HCT116 (cell line): ENCODE measurements at regions not wholly inside any gene's neighbourhood (a gene's known extent, or its start where the extent isn't known, plus 50 kb on each side); places are given as distances from the start of the nearest gene placed in this dataset.

Experiments
- ATAC-seq: fragments of 200-7000 bp; cut with Tn5 transposase; 2 replicates; pipeline ENCODE4 v1.9.1; 2020; ENCODE audit warnings: mild to moderate bottlenecking, moderate library complexity
- BruUV-seq: library from RNA; stranded (reverse); fragments of 400-500 nt; replicated peaks from 2 replicates; lab custom pipeline; 2021; lab: Mats Ljungman, UMichigan
- CTCF ChIA-PET: fragments of 300-600 bp; sonication (Branson Sonifier 250); formaldehyde crosslinking; loops from one replicate; lab custom pipeline; 2021; ENCODE audit warnings: antibody characterized with exemption; lab: Charles Lee
- POLR2A ChIA-PET: fragments of 300-600, 350-600 bp; sonication (Branson Sonifier 250); formaldehyde crosslinking; loops from one replicate; lab custom pipeline; 2021; ENCODE audit warnings: antibody characterized with exemption; lab: Charles Lee
- RAD21 ChIA-PET, 2 experiments: fragments of 300-600 bp; sonication (Branson Sonifier 250); formaldehyde crosslinking; loops; one replicate each; lab custom pipeline; 2023; ENCODE audit warnings: low total read pairs in 2 of 2; ENCODE audit not compliant: uncharacterized antibody in 2 of 2, unreplicated experiment in 2 of 2, low non-redundant PET in 1 of 2; lab: Charles Lee
- DNase-seq: peaks from one replicate; pipeline ENCODE4 v3.0.0-alpha.2; 2010; ENCODE audit warnings: low read depth, low spot score
- H2AFZ ChIP-seq: fragments of 200-600 bp; shearing (Covaris generic), sonication (generic); 2 replicates; pipeline ENCODE4 v1.6.1; 2017; ENCODE audit warnings: low read depth, mixed run types, mixed read lengths, antibody characterized with exemption, low read length; ENCODE audit not compliant: poor library complexity, severe bottlenecking
- H3K27ac ChIP-seq: 2 replicates; pipeline ENCODE4 v1.5.1; 2012; ENCODE audit warnings: low read depth, low read length
- H3K27me3 ChIP-seq: fragments of 200-600 bp; sonication (generic); 2 replicates; pipeline ENCODE4 v1.6.1; 2016; ENCODE audit warnings: mixed run types, low read length, mixed read lengths; ENCODE audit not compliant: insufficient read depth
- H3K36me3 ChIP-seq, 2 experiments: fragments of 200-500 bp in 1 of 2; fragments of 200-600 bp in 1 of 2; sonication (Bioruptor generic) in 1 of 2; sonication (generic) in 1 of 2; 2 replicates each; pipeline versions ENCODE4 v1.5.1 to v1.6.1; 2014 to 2016; ENCODE audit warnings: low read length in 2 of 2, inconsistent platforms in 1 of 2, mixed read lengths in 1 of 2, mixed run types in 1 of 2; ENCODE audit not compliant: insufficient read depth in 2 of 2, control insufficient read depth in 1 of 2
- H3K4me1 ChIP-seq, 2 experiments: fragments of 200-600 bp in 1 of 2; sonication (generic) in 1 of 2; 2 replicates each; pipeline versions ENCODE4 v1.5.1 to v1.6.1; 2012 to 2017; ENCODE audit warnings: low read length in 2 of 2, inconsistent platforms in 1 of 2, mild to moderate bottlenecking in 1 of 2, mixed read lengths in 1 of 2, mixed run types in 1 of 2, moderate library complexity in 1 of 2; ENCODE audit not compliant: insufficient read depth in 2 of 2, control insufficient read depth in 1 of 2
- H3K4me2 ChIP-seq: fragments of 200-600 bp; sonication (generic); 2 replicates; pipeline ENCODE4 v1.6.1; 2017; ENCODE audit warnings: mixed run types, low read length, mixed read lengths
- H3K4me3 ChIP-seq, 2 experiments: fragments of 200-600 bp in 1 of 2; sonication (generic) in 1 of 2; replicated peaks in 1 of 2; 2 replicates each; pipeline ENCODE4 v1.5.1; 2011 to 2016; ENCODE audit warnings: low read length in 2 of 2, control low read depth in 1 of 2, low read depth in 1 of 2, mild to moderate bottlenecking in 1 of 2, mixed read lengths in 1 of 2, mixed run types in 1 of 2
- H3K79me2 ChIP-seq: fragments of 200-600 bp; sonication (generic); 2 replicates; pipeline ENCODE4 v1.6.1; 2017; ENCODE audit warnings: mild to moderate bottlenecking, mixed run types, low read length, moderate library complexity, mixed read lengths; ENCODE audit not compliant: insufficient read depth
- H3K9ac ChIP-seq: fragments of 200-600 bp; sonication (generic); 2 replicates; pipeline ENCODE4 v1.6.1; 2016; ENCODE audit warnings: low read length, mixed read lengths
- H3K9me2 ChIP-seq: fragments of 200-600 bp; sonication (generic), shearing (Covaris generic); 2 replicates; pipeline ENCODE4 v1.6.1; 2017; ENCODE audit warnings: mixed run types, mild to moderate bottlenecking, moderate library complexity; ENCODE audit not compliant: insufficient read depth
- H3K9me3 ChIP-seq, 2 experiments: fragments of 200-500 bp in 1 of 2; fragments of 200-600 bp in 1 of 2; sonication (Bioruptor generic) in 1 of 2; sonication (generic) in 1 of 2; 2 replicates each; pipeline ENCODE4 v1.6.1; 2014 to 2017; ENCODE audit warnings: low read length in 2 of 2, mixed read lengths in 2 of 2, inconsistent platforms in 1 of 2, low read depth in 1 of 2, mild to moderate bottlenecking in 1 of 2, mixed run types in 1 of 2, moderate library complexity in 1 of 2; ENCODE audit not compliant: control insufficient read depth in 1 of 2, insufficient read depth in 1 of 2
- H4K20me1 ChIP-seq: fragments of 200-600 bp; sonication (generic), shearing (Covaris generic); 2 replicates; pipeline ENCODE4 v1.6.1; 2017; ENCODE audit warnings: mixed run types, mild to moderate bottlenecking, moderate library complexity; ENCODE audit not compliant: insufficient read depth
- CBX3 ChIP-seq: IDR thresholded peaks from 2 replicates; pipeline ENCODE4 v1.6.1; 2012; ENCODE audit warnings: low read depth
- ELF1 ChIP-seq: IDR thresholded peaks from 2 replicates; pipeline ENCODE4 v1.6.1; 2012; ENCODE audit warnings: low read depth, borderline replicate concordance
- POLR2A ChIP-seq: IDR thresholded peaks from 2 replicates; pipeline ENCODE4 v1.7.0; 2011; ENCODE audit warnings: borderline replicate concordance; ENCODE audit not compliant: insufficient read depth, insufficient read length; ENCODE audit errors: extremely low read depth
- POLR2AphosphoS5 ChIP-seq: IDR thresholded peaks from 2 replicates; pipeline ENCODE4 v1.6.1; 2011; ENCODE audit warnings: mild to moderate bottlenecking, low read depth, low read length, moderate library complexity
- REST ChIP-seq: IDR thresholded peaks from 2 replicates; pipeline ENCODE4 v1.6.1; 2012; ENCODE audit warnings: low read depth
- SIN3A ChIP-seq: IDR thresholded peaks from 2 replicates; pipeline ENCODE4 v1.6.1; 2012; ENCODE audit warnings: low read depth
- SP1 ChIP-seq: IDR thresholded peaks from 2 replicates; pipeline ENCODE4 v1.6.1; 2012; ENCODE audit warnings: low read depth
- SRF ChIP-seq: IDR thresholded peaks from 2 replicates; pipeline ENCODE4 v1.6.1; 2012; ENCODE audit warnings: low read depth
- ZBTB33 ChIP-seq: IDR thresholded peaks from 2 replicates; pipeline ENCODE4 v1.6.1; 2011; ENCODE audit warnings: mild to moderate bottlenecking, low read length, moderate library complexity; ENCODE audit not compliant: insufficient replicate concordance; ENCODE audit errors: extremely low read depth
- ZFX ChIP-seq: fragments of 450-650 bp; IDR thresholded peaks from 2 replicates; pipeline ENCODE4 v1.6.1; 2017
- intact Hi-C: fragments of 100-400 bp; cut with micrococcal nuclease; formaldehyde crosslinking; loops from 2 replicates; pipeline ENCODE4 v1.10.0; 2022

GRCh38 chr2:64296695-64297346 is 152.6 kb upstream of the PELI1 start:
- Histone ChIP-seq H3K9ac (no peak overlapping the region), H3K36me3 (no peaks in the 10 kb centered on the region), H2AFZ (no peak overlapping the region), H3K9me2 (no peaks in the 10 kb centered on the region), H3K4me3 (no peak overlapping the region), H3K4me2 (no peak overlapping the region), H3K27me3 (peaks cover 23% of the 10 kb centered on the region; the same call in 1 of the 2 replicates), H3K9me3 (no peaks in the 10 kb centered on the region), H3K79me2 (no peaks in the 10 kb centered on the region), H3K27ac (no peak overlapping the region), H4K20me1 (no peaks in the 10 kb centered on the region), H3K4me1 (no peaks in the 10 kb centered on the region)
- CTCF ChIA-PET = no interaction called here
- DNase-seq = no peak
- intact Hi-C loops = no loop called here
- POLR2A ChIA-PET = no interaction called here
- BruUV-seq = no TSS peak
- RAD21 ChIA-PET = no interaction called here
- ATAC-seq = no peak
- TF ChIP-seq REST (peak; percentile 68), ELF1 (no peak), CBX3 (no peak)
- TF ChIP-seq, all 23 proteins: peak for 1

GRCh38 chr2:64298161-64298560 is 153.9 kb upstream of the PELI1 start:
- no peak overlapping the region for H2AFZ ChIP-seq
- H3K4me2 ChIP-seq = no peak overlapping the region
- H3K79me2 ChIP-seq = no peaks in the 10 kb centered on the region
- H4K20me1 ChIP-seq = no peaks in the 10 kb centered on the region
- H3K9me3 ChIP-seq = no peaks in the 10 kb centered on the region
- H3K27me3 ChIP-seq = peaks cover 23% of the 10 kb centered on the region; the same call in 1 of the 2 replicates
- no TSS peak for BruUV-seq
- no peak overlapping the region for H3K9ac ChIP-seq
- no peak overlapping the region for H3K27ac ChIP-seq
- RAD21 ChIA-PET = no interaction called here
- no peak overlapping the region for H3K4me3 ChIP-seq
- TF ChIP-seq ZBTB33 = no peak
- TF ChIP-seq POLR2A = no peak
- no peak for TF ChIP-seq REST
- TF ChIP-seq ELF1 = no peak
- no peak for TF ChIP-seq SIN3A
- no peak for TF ChIP-seq SP1
- no peak for TF ChIP-seq ZFX
- no peak for TF ChIP-seq SRF
- TF ChIP-seq POLR2AphosphoS5 = no peak
- no peaks in the 10 kb centered on the region for H3K4me1 ChIP-seq
- H3K9me2 ChIP-seq = no peaks in the 10 kb centered on the region
- intact Hi-C loops = no loop called here
- CTCF ChIA-PET = no interaction called here
- H3K36me3 ChIP-seq = no peaks in the 10 kb centered on the region
- ATAC-seq (no peak), DNase-seq (no peak)
- POLR2A ChIA-PET = no interaction called here
